RWPE2 (cell line): ENCODE measurements at regions not wholly inside any gene's neighbourhood (a gene's known extent, or its start where the extent isn't known, plus 50 kb on each side); places are given as distances from the start of the nearest gene placed in this dataset.

Source experiments
- ATAC-seq: fragments of 200-7000 bp; cut with Tn5 transposase; 3 replicates; pipeline ENCODE4 v1.9.1; 2021; ENCODE audit warnings: low read depth
- DNase-seq: peaks from one replicate; pipeline ENCODE4 v3.0.0-alpha.2; 2020; ENCODE audit warnings: low spot score
- H3K27ac ChIP-seq: fragments of 450-650 bp; 2 replicates; pipeline ENCODE4 v1.5.1; 2017; ENCODE audit warnings: mild to moderate bottlenecking; ENCODE audit not compliant: poor library complexity, severe bottlenecking
- H3K27me3 ChIP-seq: fragments of 250-450 bp; sonication (Bioruptor Pico); 2 replicates; pipeline ENCODE4 v1.5.1; 2021; ENCODE audit warnings: mild to moderate bottlenecking, moderate library complexity; ENCODE audit not compliant: insufficient read depth, poor library complexity, severe bottlenecking
- H3K36me3 ChIP-seq: fragments of 250-450 bp; sonication (Bioruptor Pico); 2 replicates; pipeline ENCODE4 v1.5.1; 2020; ENCODE audit warnings: low read depth, mild to moderate bottlenecking, moderate library complexity
- H3K4me1 ChIP-seq: fragments of 250-450 bp; sonication (Bioruptor Pico); 2 replicates; pipeline ENCODE4 v1.5.1; 2021; ENCODE audit warnings: mild to moderate bottlenecking, moderate library complexity; ENCODE audit not compliant: insufficient read depth, poor library complexity, severe bottlenecking
- H3K4me3 ChIP-seq: fragments of 250-450 bp; sonication (Bioruptor Pico); 2 replicates; pipeline ENCODE4 v1.5.1; 2021; ENCODE audit warnings: mild to moderate bottlenecking, moderate library complexity; ENCODE audit not compliant: severe bottlenecking
- H3K9me3 ChIP-seq: fragments of 250-450 bp; sonication (Bioruptor Pico); 2 replicates; pipeline ENCODE4 v1.5.1; 2021; ENCODE audit warnings: mild to moderate bottlenecking, moderate library complexity; ENCODE audit not compliant: severe bottlenecking
- TF ChIP-seq, protein P1 (sequence below): fragments of 450-650 bp; IDR thresholded peaks from one replicate; pipeline ENCODE4 v1.5.1; 2017; ENCODE audit warnings: mild to moderate bottlenecking, moderate library complexity; ENCODE audit not compliant: poor library complexity, severe bottlenecking

GRCh38 chr13:109285586-109285985, 500.8 kb downstream of the IRS2 start:
- no peak for ATAC-seq
- TF ChIP-seq, protein P1, sequence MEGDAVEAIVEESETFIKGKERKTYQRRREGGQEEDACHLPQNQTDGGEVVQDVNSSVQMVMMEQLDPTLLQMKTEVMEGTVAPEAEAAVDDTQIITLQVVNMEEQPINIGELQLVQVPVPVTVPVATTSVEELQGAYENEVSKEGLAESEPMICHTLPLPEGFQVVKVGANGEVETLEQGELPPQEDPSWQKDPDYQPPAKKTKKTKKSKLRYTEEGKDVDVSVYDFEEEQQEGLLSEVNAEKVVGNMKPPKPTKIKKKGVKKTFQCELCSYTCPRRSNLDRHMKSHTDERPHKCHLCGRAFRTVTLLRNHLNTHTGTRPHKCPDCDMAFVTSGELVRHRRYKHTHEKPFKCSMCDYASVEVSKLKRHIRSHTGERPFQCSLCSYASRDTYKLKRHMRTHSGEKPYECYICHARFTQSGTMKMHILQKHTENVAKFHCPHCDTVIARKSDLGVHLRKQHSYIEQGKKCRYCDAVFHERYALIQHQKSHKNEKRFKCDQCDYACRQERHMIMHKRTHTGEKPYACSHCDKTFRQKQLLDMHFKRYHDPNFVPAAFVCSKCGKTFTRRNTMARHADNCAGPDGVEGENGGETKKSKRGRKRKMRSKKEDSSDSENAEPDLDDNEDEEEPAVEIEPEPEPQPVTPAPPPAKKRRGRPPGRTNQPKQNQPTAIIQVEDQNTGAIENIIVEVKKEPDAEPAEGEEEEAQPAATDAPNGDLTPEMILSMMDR: no peak

DNA sequence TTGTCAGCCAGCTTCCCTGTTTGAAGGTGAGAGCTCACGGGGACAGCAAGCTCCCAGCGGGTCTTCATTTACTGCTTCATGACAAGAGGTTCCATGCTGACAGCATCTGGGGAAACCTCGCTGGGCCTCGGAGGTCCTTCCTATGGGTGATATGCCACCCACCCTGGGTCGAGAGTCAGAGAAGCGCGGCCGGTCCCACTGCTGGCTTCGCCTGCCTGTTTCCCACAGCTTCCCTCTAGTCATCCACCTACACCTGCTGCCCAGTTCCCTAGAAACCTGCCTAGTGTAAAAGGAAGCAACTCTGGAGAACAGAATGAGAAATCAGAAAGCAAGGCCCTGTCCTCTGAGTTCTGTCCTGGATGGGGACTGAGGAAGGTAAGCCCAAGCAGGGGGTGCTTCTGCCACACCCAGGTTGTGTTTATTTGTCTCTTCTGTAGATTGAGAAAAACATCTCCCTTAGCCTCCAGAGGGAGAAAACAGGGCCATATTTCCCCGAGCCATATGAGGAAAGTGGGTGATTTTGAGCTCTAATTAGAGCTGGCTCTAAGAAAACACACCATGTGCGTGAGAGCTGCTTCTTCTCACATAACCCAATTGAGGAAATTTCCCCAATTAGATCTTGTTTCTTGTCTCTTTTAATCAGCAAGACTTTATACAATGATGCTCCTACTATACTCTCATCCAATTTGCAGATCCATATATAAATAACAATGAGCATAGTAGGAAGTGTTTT, 504.3 kb downstream of the IRS2 start:
- no peak for DNase-seq
- Histone ChIP-seq H3K27me3 (no peaks in the 10 kb centered on the region), H3K27ac (no peak overlapping the region), H3K36me3 (no peaks in the 10 kb centered on the region), H3K9me3 (no peaks in the 10 kb centered on the region), H3K4me3 (no peak overlapping the region), H3K4me1 (no peaks in the 10 kb centered on the region)
- ATAC-seq: no peak
- TF ChIP-seq, protein P1: no peak

More at GRCh38 chr13:109285586-109285985, 500.8 kb downstream of the IRS2 start:
- DNase-seq: no peak
- H3K36me3 ChIP-seq: no peaks in the 10 kb centered on the region
- H3K4me3 ChIP-seq: no peak overlapping the region
- H3K27me3 ChIP-seq: no peaks in the 10 kb centered on the region
- H3K27ac ChIP-seq: no peak overlapping the region
- no peaks in the 10 kb centered on the region for H3K9me3 ChIP-seq
- H3K4me1 ChIP-seq: no peaks in the 10 kb centered on the region

DNA sequence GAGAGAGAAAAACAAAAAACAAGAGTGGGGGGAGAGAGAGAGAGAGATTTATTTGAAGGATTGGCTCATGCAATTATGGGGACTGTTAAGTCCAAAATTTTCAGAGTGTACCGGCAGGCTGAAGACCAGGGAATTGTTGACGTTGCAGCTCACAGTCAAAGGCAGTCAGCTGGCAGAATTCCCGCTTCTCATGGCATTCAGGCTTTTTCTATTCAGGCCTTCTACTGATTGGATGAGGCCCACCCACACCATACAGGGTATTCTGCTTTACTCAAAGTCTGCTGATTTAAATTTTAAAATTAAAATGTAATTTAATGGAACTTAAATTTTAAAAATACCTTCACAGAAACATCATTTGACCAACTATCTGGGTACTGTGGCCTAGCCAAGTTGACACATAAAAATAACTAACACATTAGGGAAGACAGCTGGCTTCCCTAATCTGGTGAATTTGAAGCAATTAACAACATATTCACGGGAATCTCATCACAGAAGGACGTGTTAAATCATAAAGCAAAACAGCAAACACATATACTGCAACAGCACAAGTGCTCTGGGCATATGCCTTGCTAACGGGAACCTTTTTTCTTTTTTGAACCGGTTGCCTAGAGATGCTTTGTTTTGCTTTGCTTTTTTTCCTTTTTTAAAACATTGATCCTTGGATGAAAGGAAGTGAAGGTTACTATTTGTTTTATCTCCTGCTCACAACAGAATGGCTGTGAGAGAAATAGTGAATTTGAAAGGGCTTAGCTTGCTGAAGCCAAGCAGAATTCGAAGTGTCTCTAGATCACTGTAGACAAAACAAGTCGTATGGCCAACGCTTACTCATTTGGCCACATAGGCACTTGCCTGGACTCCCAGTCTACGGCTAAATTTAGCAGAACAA, 505.1 kb downstream of the IRS2 start:
- Histone ChIP-seq H3K9me3 (no peaks in the 10 kb centered on the region), H3K36me3 (no peaks in the 10 kb centered on the region)

GRCh38 chr13:109276261-109276660, 510.1 kb downstream of the IRS2 start:
- H3K4me1 ChIP-seq: peaks cover 36% of the 10 kb centered on the region
- no peaks in the 10 kb centered on the region for H3K9me3 ChIP-seq
- peaks cover 28% of the 10 kb centered on the region for H3K36me3 ChIP-seq
- DNase-seq (no peak), ATAC-seq (no peak)
- H3K4me3 ChIP-seq: no peak overlapping the region
- peak overlapping the region; percentile 96 for H3K27ac ChIP-seq
- TF ChIP-seq, protein P1: no peak
- H3K27me3 ChIP-seq: no peaks in the 10 kb centered on the region

More for the DNA sequence above, 505.1 kb downstream of the IRS2 start:
- no peak for ATAC-seq
- Histone ChIP-seq H3K27ac (no peak overlapping the region), H3K27me3 (no peaks in the 10 kb centered on the region), H3K4me1 (no peaks in the 10 kb centered on the region), H3K4me3 (no peak overlapping the region)
- no peak for DNase-seq
- TF ChIP-seq, protein P1: no peak
